ENCODE measurements at regions not wholly inside any gene's neighbourhood (a gene's known extent, or its start where the extent isn't known, plus 50 kb on each side); places are given as distances from the start of the nearest gene placed in this dataset.

- DNase-seq (ENCODE audit: low spot score), result no peak
Observed at GRCh38 chr2:70397186-70397585, 95.3 kb upstream of the FAM136A start.

- DNase-seq (ENCODE audit: low spot score), result no peak
Observed at GRCh38 chr2:70396612-70397011, 94.7 kb upstream of the FAM136A start.

- DNase-seq (ENCODE audit: low spot score), result no peak
Observed at GRCh38 chr2:70393881-70394280, 92.0 kb upstream of the FAM136A start.

GRCh38 chr2:70391988-70392387, 90.1 kb upstream of the FAM136A start:
- no peak for DNase-seq (ENCODE audit: low spot score)

GRCh38 chr2:70391259-70391658, 89.4 kb upstream of the FAM136A start:
- no peak for DNase-seq (ENCODE audit: low spot score)

- no peak for DNase-seq (ENCODE audit: low spot score)
Observed at GRCh38 chr2:70388813-70389212, 86.9 kb upstream of the FAM136A start.

- no peak for DNase-seq (ENCODE audit: low spot score)
Observed at GRCh38 chr2:70388128-70388527, 86.3 kb upstream of the FAM136A start.

- DNase-seq (ENCODE audit: low spot score), result no peak
Observed at GRCh38 chr2:70385966-70386595, 84.2 kb upstream of the FAM136A start.

GRCh38 chr2:70385204-70385603, 83.3 kb upstream of the FAM136A start:
- DNase-seq (ENCODE audit: low spot score), result no peak

- DNase-seq (ENCODE audit: low spot score), result no peak
Observed at GRCh38 chr2:70381821-70382220, 80.0 kb upstream of the FAM136A start.

GRCh38 chr2:70381235-70381634, 79.4 kb upstream of the FAM136A start:
- no peak for DNase-seq (ENCODE audit: low spot score)

- no peak for DNase-seq (ENCODE audit: low spot score)
Observed at GRCh38 chr2:70380621-70381020, 78.8 kb upstream of the FAM136A start.

GRCh38 chr2:70374616-70375015, 72.7 kb upstream of the FAM136A start:
- DNase-seq (ENCODE audit: low spot score), result peak; percentile 24

GRCh38 chr2:70371753-70372152, 69.9 kb upstream of the FAM136A start:
- DNase-seq (ENCODE audit: low spot score), result no peak

- no peak for DNase-seq (ENCODE audit: low spot score)
Observed at GRCh38 chr2:70369082-70369481, 67.2 kb upstream of the FAM136A start.

GRCh38 chr2:70368545-70368944, 66.7 kb upstream of the FAM136A start:
- no peak for DNase-seq (ENCODE audit: low spot score)

- DNase-seq (ENCODE audit: low spot score), result no peak
Observed at GRCh38 chr2:70367722-70368323, 66.0 kb upstream of the FAM136A start.

- DNase-seq (ENCODE audit: low spot score), result no peak
Observed at GRCh38 chr2:70362661-70363060, 60.8 kb upstream of the FAM136A start.

GRCh38 chr2:70360661-70361270, 58.9 kb upstream of the FAM136A start:
- DNase-seq (ENCODE audit: low spot score), result no peak

GRCh38 chr2:70357684-70358071, 55.8 kb upstream of the FAM136A start:
- DNase-seq (ENCODE audit: low spot score), result no peak

GRCh38 chr2:70356941-70357683, 55.2 kb upstream of the FAM136A start:
- DNase-seq (ENCODE audit: low spot score), result no peak

- DNase-seq (ENCODE audit: low spot score), result no peak
Observed at GRCh38 chr2:70354264-70354949, 52.5 kb upstream of the FAM136A start.
